22Rv1 (cell line): ENCODE measurements at regions not wholly inside any gene's neighbourhood (a gene's known extent, or its start where the extent isn't known, plus 50 kb on each side); places are given as distances from the start of the nearest gene placed in this dataset.

ENCODE experiments used
- CTCF ChIP-seq: fragments of 450-650 bp; IDR thresholded peaks from 2 replicates; pipeline ENCODE4 v1.5.1; 2017; ENCODE audit warnings: mild to moderate bottlenecking
- ZFX ChIP-seq: fragments of 450-650 bp; IDR thresholded peaks from 2 replicates; pipeline ENCODE4 v1.6.1; 2017; ENCODE audit warnings: antibody characterized with exemption, borderline replicate concordance

- no peak for TF ChIP-seq CTCF
- no peak for TF ChIP-seq ZFX
Measured at GRCh38 chr1:30103708-30104411, 619.5 kb downstream of the MATN1 start.
